Colonic mucosa (tissue), 4 donors: ENCODE measurements at regions not wholly inside any gene's neighbourhood (a gene's known extent, or its start where the extent isn't known, plus 50 kb on each side); places are given as distances from the start of the nearest gene placed in this dataset.

Experiments
- DNase-seq: peaks from one replicate; pipeline ENCODE4 v3.0.0-alpha.2; 2020
- H3K27ac ChIP-seq: fragments of 200-600 bp; one replicate; pipeline ENCODE4 v1.8.0; 2021
- H3K27me3 ChIP-seq: fragments of 200-600 bp; one replicate; pipeline ENCODE4 v1.8.0; 2021
- H3K36me3 ChIP-seq: fragments of 200-600 bp; one replicate; pipeline ENCODE4 v1.8.0; 2021
- H3K4me1 ChIP-seq: fragments of 200-600 bp; one replicate; pipeline ENCODE4 v1.8.0; 2021; ENCODE audit warnings: mild to moderate bottlenecking
- H3K4me3 ChIP-seq: fragments of 200-600 bp; one replicate; pipeline ENCODE4 v1.8.0; 2021
- H3K9ac ChIP-seq, 2 donors: one replicate each; pipeline ENCODE4 v1.7.0; 2013; ENCODE audit warnings: control low read depth in 2 of 2, low read depth in 2 of 2, low read length in 2 of 2
- H3K9me3 ChIP-seq: fragments of 200-600 bp; one replicate; pipeline ENCODE4 v1.8.0; 2021
- CTCF ChIP-seq: fragments of 200-600 bp; IDR thresholded peaks from one replicate; pipeline ENCODE4 v1.8.0; 2022; ENCODE audit warnings: antibody characterized with exemption, mild to moderate bottlenecking
- intact Hi-C: fragments of 100-400 bp; cut with DNase I; formaldehyde crosslinking; loops from one replicate; pipeline ENCODE4 v1.14.1; 2022
- donor health status: healthy.
- donor health status: DM: no; HTN: no; CAD: no.
- donor health status: DM: no; HTN: no; CAD: no.

- Histone ChIP-seq H3K4me3 (no peak overlapping the region), H3K27me3 (no peaks in the 10 kb centered on the region), H3K27ac (no peak overlapping the region), H3K9me3 (no peaks in the 10 kb centered on the region), H3K9ac (no peak overlapping the region), H3K4me1 (no peaks in the 10 kb centered on the region), H3K36me3 (no peaks in the 10 kb centered on the region)
- intact Hi-C loops = no loop called here
- TF ChIP-seq CTCF = no peak
- no peak for DNase-seq
Observed at GRCh38 chr11:97111559-97111958, 721.7 kb downstream of the JRKL start.

GRCh38 chr11:97118614-97119200 is 728.9 kb downstream of the JRKL start:
- Histone ChIP-seq H3K27ac (no peak overlapping the region), H3K9ac (no peak overlapping the region), H3K9me3 (no peaks in the 10 kb centered on the region), H3K27me3 (no peaks in the 10 kb centered on the region), H3K36me3 (no peaks in the 10 kb centered on the region), H3K4me3 (no peak overlapping the region), H3K4me1 (no peaks in the 10 kb centered on the region)
- no peak for TF ChIP-seq CTCF
- DNase-seq = no peak
- intact Hi-C loops = no loop called here

- Histone ChIP-seq H3K4me3 (no peak overlapping the region), H3K27ac (no peak overlapping the region), H3K27me3 (no peaks in the 10 kb centered on the region), H3K4me1 (no peaks in the 10 kb centered on the region), H3K36me3 (no peaks in the 10 kb centered on the region), H3K9ac (no peak overlapping the region), H3K9me3 (no peaks in the 10 kb centered on the region)
- intact Hi-C loops = no loop called here
- TF ChIP-seq CTCF = no peak
- no peak for DNase-seq
Observed at GRCh38 chr11:97123237-97123636, 733.4 kb downstream of the JRKL start.

GRCh38 chr11:97136067-97136466 is 746.3 kb downstream of the JRKL start:
- no peak for TF ChIP-seq CTCF
- H3K9ac ChIP-seq = no peak overlapping the region
- H3K27ac ChIP-seq = no peak overlapping the region
- H3K4me1 ChIP-seq = no peaks in the 10 kb centered on the region
- no peaks in the 10 kb centered on the region for H3K36me3 ChIP-seq
- intact Hi-C loops = no loop called here
- H3K4me3 ChIP-seq = no peak overlapping the region
- H3K27me3 ChIP-seq = no peaks in the 10 kb centered on the region
- no peaks in the 10 kb centered on the region for H3K9me3 ChIP-seq
- no peak for DNase-seq

GRCh38 chr11:97140885-97141494 is 751.2 kb downstream of the JRKL start:
- Histone ChIP-seq H3K27me3 (no peaks in the 10 kb centered on the region), H3K9me3 (no peaks in the 10 kb centered on the region), H3K4me3 (no peak overlapping the region), H3K4me1 (no peaks in the 10 kb centered on the region), H3K9ac (no peak overlapping the region), H3K36me3 (no peaks in the 10 kb centered on the region), H3K27ac (no peak overlapping the region)
- DNase-seq = no peak
- intact Hi-C loops = loop anchor here (5.0 kb wide), 1 partner anchor 679 kb away; no protein-coding TSS in a partner anchor
- TF ChIP-seq CTCF = peak; percentile 44
